ENCODE measurements at regions not wholly inside any gene's neighbourhood (a gene's known extent, or its start where the extent isn't known, plus 50 kb on each side); places are given as distances from the start of the nearest gene placed in this dataset.

DNA sequence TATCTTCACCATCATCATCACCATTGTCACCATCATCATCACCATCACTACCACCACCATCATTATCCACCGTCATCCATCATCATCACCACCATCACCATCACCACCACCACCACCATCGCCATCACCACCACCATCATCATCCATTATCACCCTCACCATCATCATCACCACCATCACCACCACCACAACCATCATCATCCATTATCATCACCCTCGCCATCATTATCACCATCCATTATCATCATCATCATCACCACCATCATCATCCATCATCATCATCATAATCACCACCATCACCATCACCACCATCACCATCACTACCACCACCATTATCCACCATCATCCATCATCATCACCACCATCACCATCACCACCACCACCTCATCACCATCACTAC, 95.6 kb downstream of the C16orf95 start:
- no peak for DNase-seq

DNA sequence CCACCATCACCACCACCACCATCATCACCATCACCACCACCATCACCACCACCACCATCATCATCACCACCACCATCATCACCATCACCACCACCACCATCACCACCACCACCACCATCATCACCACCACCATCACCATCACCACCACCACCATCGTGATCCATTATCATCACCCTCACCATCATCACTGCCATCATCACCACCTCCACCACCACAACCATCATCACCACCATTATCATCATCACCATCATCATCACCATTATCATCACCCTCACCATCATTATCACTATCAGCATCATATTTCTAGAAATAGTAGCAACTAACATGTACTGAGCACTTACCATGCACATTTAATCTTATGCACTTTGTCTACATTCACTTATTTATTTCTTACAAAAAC, 94.9 kb downstream of the C16orf95 start:
- DNase-seq = no peak

DNA sequence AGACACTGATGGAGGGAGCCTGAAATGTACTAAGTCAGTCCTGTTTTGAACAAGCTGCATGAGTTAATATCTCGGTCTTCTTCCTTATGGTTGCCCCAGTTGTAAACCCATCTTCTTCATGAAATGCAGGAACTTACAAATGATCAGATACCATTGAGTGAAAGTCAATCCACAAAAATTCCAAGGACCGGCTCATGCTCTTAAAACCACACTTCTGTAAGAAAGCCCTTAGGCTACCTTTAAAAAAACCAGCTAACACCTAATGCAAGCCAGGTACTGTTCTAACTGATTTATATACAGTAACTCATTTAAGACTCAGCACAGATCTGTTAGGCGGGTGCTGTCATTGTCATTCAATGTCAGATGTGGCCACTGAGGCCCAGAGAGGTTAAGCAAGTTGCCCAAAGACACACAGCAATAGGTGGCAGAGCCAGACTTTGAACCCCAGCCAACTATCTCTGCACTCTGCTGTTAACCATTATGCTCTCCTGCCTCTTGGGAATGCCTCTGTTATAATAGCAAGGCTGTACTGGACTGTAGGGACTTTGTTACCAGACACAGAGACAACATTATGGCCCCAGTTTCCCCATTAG, 93.4 kb downstream of the C16orf95 start:
- no peak for DNase-seq

DNA sequence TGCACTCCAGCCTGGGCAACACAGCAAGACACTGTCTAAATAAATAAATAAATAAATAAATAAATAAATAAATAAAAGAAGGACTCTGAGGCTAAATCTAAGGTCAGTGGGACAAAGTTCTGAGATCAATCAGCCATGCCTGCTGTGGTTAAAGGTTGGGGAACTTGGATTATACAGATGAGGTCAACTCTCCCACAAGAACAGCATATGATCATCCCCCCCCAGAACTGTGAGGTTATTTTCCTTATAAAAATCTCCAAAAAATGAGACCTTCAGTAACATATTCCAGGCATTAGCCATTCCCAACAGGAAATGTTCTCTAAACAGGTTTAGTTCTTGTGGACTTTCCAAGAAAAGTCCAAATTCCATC, 90.3 kb downstream of the C16orf95 start:
- no peak for DNase-seq

DNA sequence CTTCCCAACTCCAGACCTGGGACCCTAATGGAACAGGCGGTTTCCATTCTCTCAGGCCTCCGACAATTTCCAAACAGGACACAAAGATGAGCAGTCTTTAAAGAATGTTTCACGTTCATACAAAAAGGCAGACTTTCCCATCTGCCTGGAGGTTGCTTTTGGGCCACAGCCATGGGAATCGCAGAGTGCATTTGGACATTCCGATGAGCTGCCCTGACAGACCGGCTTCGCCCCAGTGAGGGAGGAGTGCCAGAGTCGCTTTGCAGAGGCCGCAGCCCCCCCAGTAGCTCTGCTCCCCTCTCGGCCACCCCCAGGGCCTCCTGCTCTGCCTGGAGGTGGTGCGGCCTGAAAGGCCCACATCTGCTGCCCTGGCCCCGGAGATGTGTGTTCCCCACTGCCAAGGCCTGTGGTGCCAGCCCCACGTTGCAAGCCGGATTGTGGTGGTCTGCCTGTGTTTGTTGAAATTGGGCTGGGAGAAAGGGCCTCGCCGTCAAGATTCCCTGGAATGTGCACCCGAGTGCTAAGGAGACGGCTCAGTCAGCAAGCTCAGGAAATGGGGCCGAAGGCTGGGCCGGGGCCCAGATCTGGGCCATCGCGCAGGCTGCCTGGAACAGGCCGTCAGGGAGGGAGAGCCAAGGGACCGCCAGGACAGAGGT, 89.8 kb downstream of the C16orf95 start:
- DNase-seq = no peak

DNA sequence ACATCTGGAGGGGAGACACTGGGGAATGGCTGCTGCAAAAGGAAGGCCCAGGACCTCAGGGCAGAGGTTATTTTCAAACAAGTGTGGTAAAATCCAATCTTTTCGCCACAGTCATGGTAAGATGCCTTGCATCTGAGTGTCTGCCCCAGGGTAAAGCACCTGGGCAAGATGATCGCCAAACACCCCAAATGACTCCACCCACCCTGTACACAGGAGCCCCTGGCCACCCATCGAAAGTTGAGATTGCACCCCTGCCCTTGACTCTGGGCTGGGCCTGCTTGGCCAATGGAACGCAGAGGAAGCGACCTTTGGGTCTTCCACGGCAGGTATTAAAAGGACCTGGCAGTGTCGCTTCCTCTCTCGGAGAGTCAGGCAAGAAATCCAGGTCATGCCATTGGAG, 88.8 kb downstream of the C16orf95 start:
- no peak for DNase-seq

DNA sequence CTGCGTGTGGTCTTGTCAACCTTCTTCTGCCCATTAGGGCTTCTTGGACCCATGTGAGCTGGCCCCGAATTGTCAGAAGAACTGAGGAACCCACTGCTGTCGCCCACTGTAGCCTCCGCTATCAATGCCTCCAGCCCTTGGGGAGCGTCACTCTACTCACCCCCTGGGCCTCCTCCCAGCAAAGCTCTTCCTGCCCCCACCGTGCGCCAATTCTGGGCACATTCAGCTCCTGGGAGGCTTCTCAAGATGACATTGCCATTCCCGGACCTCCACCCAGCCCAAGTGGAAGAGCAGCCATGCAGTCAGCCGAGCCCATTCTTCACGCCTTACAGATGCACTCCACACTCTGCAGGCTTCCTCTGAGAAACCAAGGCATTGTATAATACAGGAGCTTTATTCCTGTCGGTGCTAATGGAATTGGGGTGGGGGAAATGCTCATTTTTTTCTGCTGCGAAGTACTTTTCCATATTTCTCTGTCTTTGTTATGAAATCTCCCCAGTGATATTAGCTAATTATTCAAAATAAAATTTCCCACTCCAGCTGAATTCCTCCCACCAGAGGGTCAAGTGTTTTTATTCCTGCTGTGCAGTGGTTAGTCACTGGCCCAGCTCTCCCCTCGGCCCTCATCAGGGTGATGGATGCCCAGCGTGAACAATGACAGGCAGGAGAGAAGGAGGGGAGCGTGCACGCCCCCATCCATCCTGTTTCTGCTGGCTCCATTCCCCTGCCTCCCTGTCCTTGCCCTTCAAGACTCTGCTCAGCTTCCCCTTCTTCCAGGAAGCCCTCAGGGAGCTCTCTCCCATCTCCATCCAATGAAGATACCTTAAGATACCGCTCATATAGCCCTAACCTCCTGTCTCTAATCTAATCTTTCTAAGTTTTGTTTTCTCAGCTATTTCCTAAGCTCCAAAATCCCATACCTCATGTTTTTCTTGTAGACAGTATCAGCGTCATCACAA, 87.7 kb downstream of the C16orf95 start:
- no peak for DNase-seq

DNA sequence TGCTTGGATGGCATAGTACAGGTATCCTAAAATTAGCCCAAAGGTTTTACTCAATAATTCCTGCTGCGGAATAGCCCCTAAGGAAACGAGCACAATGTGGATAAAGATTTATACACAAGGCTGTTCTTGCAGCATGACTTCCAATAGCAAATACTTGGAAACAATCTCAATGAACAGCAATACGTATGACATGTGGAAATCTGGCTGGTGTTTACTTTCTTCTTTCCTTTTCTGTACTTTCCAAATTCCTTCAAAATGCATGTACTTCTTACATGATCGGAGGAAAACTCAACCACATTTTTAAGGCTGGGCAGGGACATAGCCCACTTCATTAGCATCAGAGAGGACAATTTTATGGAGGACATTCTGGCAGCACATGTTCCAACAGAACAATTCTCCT, 86.6 kb downstream of the C16orf95 start:
- no peak for DNase-seq

DNA sequence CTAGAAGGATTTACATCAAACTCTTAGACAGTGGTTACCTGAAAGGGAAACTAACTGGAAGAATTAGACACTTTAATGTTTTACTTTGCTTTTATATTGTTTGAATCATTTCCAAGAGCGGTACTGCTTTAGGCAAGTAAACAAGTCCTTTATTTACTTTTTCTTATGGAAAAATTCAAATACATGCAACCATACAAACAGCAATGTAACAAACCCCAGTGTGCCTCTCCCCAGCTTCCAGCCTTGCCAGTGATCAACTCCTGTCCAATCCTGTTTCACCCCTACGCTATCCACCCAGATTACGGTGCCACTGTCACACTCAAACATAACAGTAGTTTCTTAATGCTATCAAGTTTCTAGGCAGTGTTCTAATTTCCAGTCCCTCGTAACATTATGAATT, 85.9 kb downstream of the C16orf95 start:
- no peak for DNase-seq

DNA sequence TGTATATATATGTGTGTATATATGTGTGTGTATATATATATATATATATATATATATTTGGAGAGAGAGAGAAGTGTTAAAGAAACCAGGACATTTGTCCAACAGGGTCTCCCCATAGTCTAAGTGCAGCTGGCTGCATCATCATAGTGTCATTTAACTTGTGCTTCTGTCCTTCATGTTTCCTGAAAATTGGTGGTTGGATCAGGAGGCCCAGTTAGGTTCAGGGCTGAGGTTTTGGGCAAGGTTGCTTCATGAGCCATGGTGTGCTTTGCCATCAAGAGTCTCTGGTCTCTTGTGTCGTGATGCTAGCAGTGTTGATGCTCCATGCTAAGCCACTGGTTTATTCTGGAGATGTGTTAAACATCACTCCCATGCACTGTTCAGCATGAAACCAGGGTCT, 85.3 kb downstream of the C16orf95 start:
- DNase-seq = no peak

DNA sequence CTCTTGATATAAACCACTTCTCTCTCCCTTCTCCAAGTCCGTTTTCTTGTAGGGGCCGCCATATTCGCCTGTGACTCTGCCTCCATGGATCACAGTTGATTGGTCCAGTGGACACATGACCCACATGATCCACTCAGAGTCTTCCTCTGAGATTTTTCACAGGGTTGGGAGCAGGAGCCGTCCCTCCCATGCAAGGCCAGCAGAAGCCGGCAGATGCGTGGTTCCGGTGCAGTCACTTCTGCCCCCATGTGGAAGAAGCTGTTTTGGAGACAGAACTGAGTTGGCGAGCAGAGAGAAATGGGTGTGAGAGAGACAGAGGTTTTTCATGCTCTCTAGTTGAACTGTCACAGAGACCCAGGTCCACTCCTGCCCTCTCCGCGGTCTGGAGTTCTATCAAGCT, 83.3 kb downstream of the C16orf95 start:
- no peak for DNase-seq

DNA sequence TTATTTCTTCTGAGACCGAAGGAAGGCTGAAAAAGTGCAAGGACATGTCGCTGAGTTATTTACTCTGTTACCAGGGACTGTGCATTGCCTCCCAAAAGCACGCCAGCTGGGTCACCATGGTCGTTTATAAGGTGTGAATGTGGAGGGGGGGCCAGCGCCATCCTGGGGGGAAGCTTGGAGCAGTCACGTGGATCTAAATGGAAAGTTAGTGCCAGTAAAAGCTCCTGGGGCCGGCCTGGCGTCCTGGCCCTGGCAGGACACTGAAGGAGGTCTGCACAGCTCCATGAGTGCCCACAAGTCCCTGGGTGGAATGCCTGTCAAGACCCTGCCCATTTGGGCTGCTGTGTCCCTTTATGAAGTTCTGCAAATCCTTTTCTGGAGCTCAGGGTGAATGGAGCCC, 82.6 kb downstream of the C16orf95 start:
- DNase-seq = no peak

DNA sequence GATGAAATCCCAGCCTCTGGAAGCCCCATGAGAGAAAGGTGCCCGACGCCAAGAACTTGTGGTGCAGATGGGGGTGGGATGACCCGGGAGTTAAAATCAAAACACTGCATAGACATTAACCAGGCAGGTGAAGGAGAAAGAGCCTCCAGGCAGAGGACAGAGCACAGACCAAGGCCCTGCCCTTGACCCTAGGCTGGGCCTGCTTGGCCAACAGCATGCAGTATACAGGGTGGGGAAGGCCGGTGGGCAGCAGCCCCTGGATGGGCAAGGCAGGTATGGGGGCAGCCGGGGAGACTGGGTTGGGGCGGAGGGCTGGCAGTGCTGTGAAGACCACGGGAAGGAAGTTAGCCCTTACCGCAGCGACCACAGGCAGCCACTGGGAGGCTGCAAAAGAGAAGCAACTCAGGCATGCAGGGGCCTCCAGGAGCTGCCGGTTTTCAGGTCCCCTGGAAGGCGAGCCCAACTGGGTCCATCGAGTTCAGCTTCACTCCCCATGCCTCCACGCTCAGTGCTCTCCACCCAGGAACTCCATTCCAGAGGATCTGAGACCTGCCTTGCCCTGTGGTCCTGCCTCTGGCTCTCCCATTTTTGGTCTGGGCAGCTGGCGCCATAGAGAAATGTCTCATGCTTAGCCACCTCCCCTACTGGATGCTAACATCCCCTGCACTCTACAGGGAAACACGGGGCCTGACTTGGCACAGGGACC, 81.2 kb downstream of the C16orf95 start:
- no peak for DNase-seq

DNA sequence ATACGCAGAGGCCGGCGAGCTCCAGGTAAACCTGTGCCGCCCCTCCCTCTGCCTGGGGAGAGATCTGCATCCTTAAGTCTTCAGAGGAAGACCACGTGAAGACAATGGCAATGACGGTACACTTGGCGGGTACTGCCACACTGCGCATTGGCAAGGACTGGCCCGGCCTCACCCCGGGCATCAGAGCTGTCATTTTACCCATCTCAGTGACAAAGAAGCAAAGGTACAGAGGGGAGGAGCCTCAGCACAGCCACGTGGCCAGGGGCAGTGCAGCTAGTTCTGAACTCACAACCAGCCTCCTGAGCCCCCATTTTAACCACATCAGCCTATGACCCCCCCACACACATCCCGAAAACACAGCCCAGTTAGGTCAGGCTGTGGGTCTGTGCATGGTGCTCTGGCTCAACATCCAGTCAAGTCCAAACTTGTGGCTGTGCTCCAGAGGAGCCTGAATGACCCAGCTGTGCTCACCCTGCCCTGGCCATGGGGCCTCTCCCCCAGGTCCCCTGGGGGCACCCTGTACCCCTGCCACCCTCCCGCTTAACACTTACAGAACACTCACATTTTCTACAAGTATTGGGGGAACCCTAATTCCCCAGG, 80.6 kb downstream of the C16orf95 start:
- DNase-seq = no peak

DNA sequence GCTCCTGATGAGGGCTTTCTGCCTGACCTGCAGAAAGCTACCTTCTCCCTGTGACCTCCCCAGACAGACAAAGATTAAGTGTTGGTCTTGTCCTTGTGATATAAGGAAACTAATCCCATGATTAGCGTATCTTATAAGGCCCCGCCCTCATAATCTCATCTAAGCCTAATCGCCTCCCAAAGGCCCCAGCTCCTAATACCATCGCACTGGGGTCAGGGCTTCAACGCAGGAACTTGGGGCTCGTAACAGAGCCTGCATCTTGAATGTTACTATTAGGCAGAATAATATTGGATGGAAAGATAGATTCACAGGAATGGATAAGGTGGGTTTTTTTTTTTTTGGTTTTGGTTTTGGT, 78.9 kb downstream of the C16orf95 start:
- no peak for DNase-seq

DNA sequence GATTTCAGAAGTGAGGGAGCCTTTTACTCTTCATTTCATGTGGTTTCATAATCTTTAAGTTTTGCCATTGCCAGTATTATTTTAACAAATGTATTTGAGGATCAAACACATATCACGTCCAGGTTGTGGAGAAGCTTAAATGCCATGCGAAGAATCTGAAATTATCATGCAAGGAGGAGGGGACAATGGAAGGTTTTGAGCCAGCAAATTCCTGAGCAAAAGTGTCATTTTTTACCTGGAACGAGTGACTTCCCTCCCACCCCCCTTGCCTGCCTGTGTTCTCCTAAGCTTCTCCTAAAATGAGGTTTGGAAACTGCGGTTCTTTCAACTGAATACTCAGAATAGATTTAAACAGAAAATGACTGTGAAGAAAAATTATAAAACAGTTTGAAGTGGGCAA, 77.6 kb downstream of the C16orf95 start:
- no peak for DNase-seq

DNA sequence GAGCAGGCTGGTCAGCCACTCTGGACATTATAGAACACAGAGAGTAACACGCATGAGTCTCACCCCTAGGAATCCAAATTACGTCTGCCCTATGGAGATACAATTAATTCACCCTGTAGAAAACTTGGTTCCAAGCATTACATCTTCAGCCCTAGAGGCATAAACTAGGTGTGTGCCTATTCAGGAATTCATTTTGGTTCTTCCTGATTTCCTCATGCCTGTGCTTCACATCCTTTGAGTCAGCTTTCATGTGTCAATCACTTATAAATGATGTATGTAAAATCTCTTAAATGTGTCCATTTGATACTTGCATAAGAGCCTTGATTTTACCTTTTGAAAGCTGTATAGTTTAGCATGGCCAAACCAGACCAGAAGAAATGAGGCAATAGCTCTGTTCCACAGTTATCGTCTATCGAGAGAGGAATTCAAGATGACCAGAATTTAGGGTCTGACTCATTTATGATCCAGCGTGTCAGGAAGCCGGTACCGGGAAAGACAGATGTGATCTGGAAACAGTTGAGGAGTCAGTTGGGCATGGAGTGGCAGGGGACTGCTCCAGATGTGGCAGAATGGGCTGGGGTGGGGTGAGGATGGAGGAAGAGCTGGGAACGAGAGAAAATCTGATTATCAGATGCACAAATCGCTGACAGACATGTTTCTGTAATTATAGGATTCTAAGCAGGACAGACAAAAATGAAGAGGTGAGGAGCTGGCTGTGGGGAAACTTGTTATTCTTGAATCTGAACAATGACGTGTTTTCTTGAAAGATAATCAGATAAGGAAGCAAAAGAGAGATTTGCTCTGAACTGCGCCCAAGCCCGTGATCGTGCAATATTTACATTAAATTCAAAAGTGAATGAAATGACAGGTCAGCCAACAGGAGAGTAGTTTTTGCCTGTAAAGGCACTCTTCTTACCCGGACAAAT, 76.7 kb downstream of the C16orf95 start:
- no peak for DNase-seq

DNA sequence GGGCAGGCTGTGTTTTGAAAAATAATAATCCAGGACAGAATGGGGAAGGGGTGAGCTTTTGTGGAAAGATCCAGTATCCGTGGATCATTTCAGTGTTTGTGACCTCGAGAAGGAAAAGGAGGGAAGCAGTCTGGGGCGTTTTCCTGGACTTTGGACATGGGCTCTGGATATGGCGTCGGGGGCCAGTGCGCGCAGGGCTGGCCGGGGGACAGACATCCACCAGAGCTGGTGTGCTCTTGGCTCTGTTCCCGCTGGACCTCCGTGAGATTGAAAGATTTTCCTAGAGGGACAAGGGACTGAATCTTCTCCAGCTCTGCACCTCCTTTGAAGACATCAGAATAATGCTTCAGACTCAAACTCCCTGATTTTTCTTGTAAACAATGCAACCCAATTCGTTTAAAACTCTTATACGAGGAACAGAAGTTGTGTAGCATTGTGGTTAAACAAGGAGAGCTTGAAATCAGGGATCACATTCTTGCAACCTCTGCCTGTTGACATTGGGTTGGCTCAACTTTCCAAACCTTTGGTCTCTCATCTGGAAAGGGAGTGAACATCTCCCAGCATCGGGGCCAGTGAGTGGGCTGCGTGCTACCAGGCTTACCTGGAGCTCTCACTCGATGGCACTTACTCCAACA, 75.9 kb downstream of the C16orf95 start:
- DNase-seq = no peak

DNA sequence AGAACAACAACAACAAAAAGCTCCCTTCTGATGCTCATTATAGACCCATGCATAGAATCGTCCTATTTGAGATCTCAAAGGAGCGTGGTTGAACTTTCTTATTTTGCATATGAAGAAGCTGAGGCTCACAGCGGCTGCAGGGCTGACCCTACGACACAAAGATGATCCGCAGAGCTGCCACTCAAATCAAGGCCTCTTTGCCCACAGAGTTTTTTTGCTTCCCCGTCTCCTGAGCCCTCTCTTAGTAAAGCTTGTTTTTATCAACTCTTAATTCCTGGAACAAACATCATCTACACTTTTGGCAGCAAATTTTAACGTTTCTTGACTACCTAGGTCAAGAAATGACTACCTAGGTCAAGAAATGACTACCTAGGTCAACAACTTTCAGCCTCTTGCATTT, 73.7 kb downstream of the C16orf95 start:
- DNase-seq = no peak

DNA sequence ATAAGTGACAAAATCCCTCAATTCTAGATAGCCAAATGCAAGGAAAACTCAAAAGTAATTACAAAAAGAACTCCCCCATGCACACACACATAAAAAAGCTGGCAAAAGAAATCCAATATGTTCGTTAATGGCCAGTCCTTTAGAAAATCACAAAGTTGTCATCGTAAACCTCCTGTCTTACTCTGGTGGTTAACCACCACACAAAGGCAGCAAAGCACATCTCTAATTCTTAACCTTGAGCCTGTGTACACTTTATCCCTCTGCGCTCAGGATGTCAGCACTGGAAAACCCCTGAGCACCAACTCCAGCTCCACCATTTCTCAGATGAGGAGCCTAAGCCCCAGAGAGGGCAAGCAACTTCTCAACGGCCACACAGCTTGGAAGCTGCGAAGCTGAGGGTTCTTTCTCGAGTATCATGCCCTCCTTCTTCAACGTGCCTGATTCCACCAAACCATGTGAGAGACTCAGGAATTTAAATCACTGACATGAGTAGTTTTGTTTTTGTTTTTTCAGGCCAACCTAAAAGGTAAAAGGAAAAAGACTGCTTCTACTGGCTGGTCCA, 72.5 kb downstream of the C16orf95 start:
- DNase-seq = no peak

DNA sequence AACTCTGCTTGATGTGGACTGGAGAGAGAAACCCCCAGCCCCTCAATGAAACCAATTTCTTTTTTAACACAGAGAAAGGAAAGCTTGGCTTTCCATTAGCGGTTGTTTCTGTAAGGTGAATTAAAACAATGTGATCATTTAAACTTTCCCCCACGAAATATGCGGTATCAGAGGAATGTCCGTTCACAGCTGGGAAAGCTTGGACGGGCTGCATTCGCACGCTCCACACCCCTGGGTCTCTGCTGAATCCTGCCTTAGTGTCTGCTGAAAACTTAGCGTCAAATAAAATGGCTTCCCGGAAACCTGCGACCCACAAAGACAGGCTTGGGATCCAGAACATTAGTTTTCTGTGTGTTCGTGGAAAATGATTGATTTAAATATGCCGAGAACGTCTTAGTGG, 71.7 kb downstream of the C16orf95 start:
- DNase-seq = no peak
